ENCODE measurements at regions not wholly inside any gene's neighbourhood (a gene's known extent, or its start where the extent isn't known, plus 50 kb on each side); places are given as distances from the start of the nearest gene placed in this dataset.
"Not testable (repeated sequence)": the region's sequence is repeated elsewhere in the genome, so short reads cannot be mapped to it uniquely, and the experiment has no call there.

DNA sequence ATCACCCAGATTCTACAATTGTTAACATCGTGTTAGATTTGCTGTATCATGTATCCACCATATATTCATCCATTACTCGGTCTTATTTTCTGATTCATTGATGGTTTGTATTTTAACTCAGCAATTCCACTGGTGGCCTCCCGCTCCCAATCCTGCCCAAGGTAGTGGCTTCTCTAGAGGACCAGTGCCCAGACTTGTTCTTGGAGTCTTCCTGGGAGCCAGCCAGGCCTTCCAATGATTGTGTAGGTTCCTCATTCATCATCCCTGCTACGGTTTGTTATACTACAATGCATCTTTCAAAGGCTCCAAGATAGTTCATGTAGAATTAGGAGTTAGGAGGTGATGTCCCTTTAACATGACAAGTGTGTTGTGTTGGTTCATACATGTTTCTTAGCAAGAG, 451.1 kb downstream of the SETD4 start:
- FAIRE-seq (no peak), DNase-seq (ENCODE audit: insufficient read length, low spot score) (no peak)
- no peak for TF ChIP-seq POLR2A (IDR thresholded peaks at IDR 0.05; ENCODE audit: low read depth, low read length)

GRCh38 chr21:35607406-35607805, 452.9 kb downstream of the SETD4 start:
- DNase-seq (ENCODE audit: insufficient read length, low spot score) (no peak), FAIRE-seq (no peak)
- no peak for TF ChIP-seq POLR2A (IDR thresholded peaks at IDR 0.05; ENCODE audit: low read depth, low read length)

GRCh38 chr21:35606578-35606977, 453.7 kb downstream of the SETD4 start:
- FAIRE-seq (no peak), DNase-seq (ENCODE audit: insufficient read length, low spot score) (no peak)
- TF ChIP-seq POLR2A (IDR thresholded peaks at IDR 0.05; ENCODE audit: low read depth, low read length) = no peak

DNA sequence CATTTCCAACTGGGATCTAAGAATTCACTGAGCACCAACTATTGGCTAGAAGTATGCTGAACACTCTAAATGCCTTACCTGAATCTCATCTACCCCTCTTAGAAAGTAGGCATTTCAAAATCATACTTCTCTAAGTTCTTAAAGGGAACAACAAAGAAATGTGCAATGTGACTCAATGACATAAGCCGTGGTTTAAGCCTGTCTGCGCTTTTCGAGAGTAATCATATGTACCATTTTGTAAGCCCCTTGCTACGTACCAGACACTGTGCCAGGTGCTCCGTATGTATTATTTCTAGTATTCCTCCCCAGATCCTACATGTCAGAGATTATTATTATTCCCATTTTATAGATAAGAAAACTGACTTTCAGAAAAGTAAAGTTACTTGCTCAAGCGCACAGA, 454.2 kb downstream of the SETD4 start:
- TF ChIP-seq POLR2A (IDR thresholded peaks at IDR 0.05; ENCODE audit: low read depth, low read length) = no peak
- DNase-seq (ENCODE audit: insufficient read length, low spot score) (no peak), FAIRE-seq (no peak)

DNA sequence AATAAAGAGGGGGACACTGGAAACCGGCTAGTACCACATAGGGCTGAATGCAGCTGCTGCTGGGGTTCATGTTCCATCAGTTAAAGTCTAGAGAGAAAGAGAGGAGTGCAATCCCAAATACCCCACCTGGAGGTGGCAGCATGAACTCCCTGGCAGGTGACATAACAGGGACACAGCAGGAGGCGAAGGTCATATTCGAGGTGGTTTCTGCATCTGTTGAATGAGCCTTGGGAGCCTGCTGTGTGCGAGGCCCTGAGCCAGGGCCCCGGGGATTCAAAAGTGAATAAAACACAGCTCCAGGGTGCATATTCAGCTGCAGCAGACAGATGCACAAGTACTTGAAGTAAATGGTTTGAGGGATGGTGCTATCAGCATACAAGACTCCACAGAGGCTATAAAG, 456.8 kb downstream of the SETD4 start:
- FAIRE-seq = no peak
- DNase-seq (ENCODE audit: insufficient read length, low spot score) = no peak
- TF ChIP-seq POLR2A (IDR thresholded peaks at IDR 0.05; ENCODE audit: low read depth, low read length) = no peak

GRCh38 chr21:35602811-35603362, 457.4 kb downstream of the SETD4 start:
- DNase-seq (ENCODE audit: insufficient read length, low spot score) (no peak), FAIRE-seq (no peak)
- TF ChIP-seq POLR2A (IDR thresholded peaks at IDR 0.05; ENCODE audit: low read depth, low read length) = no peak

GRCh38 chr21:35601211-35601610, 459.1 kb downstream of the SETD4 start:
- no peak for FAIRE-seq

DNA sequence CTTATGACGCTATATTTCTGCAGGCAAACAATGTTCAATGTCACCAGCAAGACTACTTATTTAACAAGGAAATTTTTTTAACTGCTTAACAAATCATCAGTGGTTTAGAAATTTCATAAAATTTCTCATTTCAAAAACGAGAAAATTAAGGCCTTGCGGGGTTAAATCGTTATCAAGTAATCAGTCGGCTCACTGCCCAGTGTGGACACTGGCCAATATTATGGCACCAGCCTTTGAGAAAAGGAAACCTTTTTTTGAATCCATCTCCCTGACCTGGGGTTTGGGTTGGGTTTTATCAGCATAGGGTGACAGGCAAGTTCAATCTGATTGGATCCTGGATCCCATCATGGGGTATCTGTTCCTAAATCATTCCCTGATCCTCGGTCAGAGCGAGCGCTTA, 461.2 kb downstream of the SETD4 start:
- no peak for DNase-seq (ENCODE audit: insufficient read length, low spot score)
- FAIRE-seq = no peak
- no peak for TF ChIP-seq POLR2A (IDR thresholded peaks at IDR 0.05; ENCODE audit: low read depth, low read length)

More at GRCh38 chr21:35601211-35601610, 459.1 kb downstream of the SETD4 start:
- TF ChIP-seq POLR2A (IDR thresholded peaks at IDR 0.05; ENCODE audit: low read depth, low read length) = no peak
- DNase-seq (ENCODE audit: insufficient read length, low spot score) = no peak

- no peak for DNase-seq (ENCODE audit: insufficient read length, low spot score)
- no peak for TF ChIP-seq POLR2A (IDR thresholded peaks at IDR 0.05; ENCODE audit: low read depth, low read length)
- no peak for FAIRE-seq
These were observed 462.5 kb downstream of the SETD4 start for GRCh38 chr21:35597750-35598339.

- FAIRE-seq (no peak), DNase-seq (ENCODE audit: insufficient read length, low spot score) (no peak)
- no peak for TF ChIP-seq POLR2A (IDR thresholded peaks at IDR 0.05; ENCODE audit: low read depth, low read length)
These were observed 465.4 kb downstream of the SETD4 start for GRCh38 chr21:35594905-35595304.

DNA sequence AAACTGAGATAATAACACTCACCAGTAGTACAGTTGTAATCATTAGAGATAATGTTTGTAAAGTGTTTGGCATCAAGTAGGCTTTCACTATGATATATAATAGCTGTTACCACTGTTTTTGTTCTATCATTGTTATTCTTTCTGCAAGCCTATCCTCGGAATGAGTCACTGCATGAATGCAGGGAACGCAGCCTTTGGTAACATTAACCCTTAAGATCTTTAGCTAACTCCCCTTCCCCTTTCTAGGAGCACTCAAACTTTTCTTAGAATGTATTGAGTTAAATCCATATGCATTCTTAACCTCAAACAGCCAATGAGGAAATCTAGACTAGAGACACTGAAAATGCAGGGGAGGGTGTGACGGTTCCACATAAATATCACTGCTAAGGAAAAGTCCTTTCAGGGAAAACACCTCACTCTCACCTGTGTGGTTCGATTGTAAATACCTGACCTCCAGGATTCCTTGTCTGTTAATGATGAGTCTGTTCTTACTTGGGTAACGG, 467.3 kb downstream of the SETD4 start:
- FAIRE-seq (peak; percentile 75), DNase-seq (ENCODE audit: insufficient read length, low spot score) (no peak)
- TF ChIP-seq POLR2A (IDR thresholded peaks at IDR 0.05; ENCODE audit: low read depth, low read length) = no peak

DNA sequence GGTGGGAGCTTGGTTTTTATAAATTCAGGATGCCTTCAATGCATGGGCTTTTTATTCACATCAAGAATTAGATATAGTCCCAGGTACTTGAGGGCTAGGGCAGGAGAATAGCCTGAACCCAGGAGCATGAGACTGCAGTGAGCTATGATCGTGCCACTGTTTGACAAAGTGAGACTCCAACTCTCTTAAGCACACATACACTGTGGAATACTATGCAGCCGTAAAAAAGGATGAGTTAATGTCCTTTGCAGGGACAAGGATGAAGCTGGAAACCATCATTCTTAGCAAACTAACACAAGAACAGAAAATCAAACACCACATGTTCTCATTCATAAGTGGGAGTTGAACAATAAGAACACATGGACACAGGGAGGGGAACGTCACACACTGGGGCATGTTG, 470.0 kb downstream of the SETD4 start:
- DNase-seq (ENCODE audit: insufficient read length, low spot score); FAIRE-seq: not testable (repeated sequence)

DNA sequence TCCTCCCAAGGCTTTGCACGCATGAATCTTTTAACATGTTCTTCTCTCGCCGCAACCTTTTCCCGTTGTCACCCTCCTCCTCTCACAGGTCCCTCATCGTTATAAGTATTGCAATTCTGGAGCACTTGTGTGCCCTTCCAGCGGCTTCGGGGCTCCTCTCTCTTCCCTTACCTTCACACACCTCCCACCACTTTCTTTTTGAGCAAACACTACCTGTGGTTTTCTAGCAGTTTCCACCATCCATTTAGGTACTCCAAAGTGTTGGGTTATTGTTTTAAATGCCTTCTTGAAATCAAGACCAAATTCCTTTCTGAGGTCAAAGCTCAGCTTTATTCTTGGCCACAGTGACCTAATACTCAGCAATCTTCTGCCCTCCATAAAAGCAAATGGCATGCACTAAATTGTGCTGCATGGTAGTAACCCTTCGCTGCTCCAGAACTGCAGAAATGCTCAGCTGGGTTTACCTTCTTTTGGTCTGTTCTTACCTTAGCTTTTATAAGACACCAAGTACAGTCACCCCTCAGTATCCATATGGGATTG, 472.4 kb downstream of the SETD4 start:
- DNase-seq (ENCODE audit: insufficient read length, low spot score) (no peak), FAIRE-seq (no peak)
- no peak for TF ChIP-seq POLR2A (IDR thresholded peaks at IDR 0.05; ENCODE audit: low read depth, low read length)

DNA sequence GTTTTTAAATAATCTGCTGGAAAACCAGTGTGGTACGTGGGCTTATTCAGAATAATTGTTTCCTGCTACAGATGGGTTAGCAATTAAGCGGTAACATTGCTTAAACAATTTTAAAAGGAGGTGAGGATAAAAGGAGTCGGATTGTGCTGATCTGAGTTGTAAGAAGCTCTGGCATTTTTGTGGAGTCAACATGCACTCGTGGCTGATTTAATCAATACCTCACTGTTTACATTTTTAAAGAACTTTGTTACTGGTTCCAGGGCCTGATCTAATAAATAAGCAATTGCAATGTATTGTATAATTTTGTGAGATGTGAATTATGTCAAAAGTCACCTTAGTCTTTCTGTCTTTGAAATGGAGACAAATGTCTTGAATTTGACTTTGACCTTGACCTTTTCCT, 474.0 kb downstream of the SETD4 start:
- FAIRE-seq (no peak), DNase-seq (ENCODE audit: insufficient read length, low spot score) (no peak)
- TF ChIP-seq POLR2A (IDR thresholded peaks at IDR 0.05; ENCODE audit: low read depth, low read length) = no peak

DNA sequence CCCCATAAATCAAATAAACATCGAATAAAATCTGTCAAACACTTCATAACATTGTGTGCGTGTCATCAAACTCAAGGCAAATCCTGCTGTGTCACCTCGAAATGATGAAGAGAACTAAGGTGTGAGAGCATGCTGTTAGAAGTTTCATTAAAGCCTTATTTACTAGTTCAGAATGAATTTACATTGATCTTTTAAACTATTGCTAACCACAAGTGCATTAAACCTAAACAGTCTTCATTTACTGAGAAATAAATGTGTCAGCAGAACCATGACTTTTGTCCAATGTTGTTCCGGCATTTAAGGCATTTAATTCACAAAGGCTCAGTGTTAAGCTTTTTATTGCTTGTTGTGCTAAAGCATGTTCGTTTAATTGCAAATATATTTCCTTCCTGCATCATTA, 474.4 kb downstream of the SETD4 start:
- DNase-seq (ENCODE audit: insufficient read length, low spot score) = no peak
- TF ChIP-seq POLR2A (IDR thresholded peaks at IDR 0.05; ENCODE audit: low read depth, low read length) = no peak
- FAIRE-seq = no peak
